ENCODE measurements at regions not wholly inside any gene's neighbourhood (a gene's known extent, or its start where the extent isn't known, plus 50 kb on each side); places are given as distances from the start of the nearest gene placed in this dataset.

DNA sequence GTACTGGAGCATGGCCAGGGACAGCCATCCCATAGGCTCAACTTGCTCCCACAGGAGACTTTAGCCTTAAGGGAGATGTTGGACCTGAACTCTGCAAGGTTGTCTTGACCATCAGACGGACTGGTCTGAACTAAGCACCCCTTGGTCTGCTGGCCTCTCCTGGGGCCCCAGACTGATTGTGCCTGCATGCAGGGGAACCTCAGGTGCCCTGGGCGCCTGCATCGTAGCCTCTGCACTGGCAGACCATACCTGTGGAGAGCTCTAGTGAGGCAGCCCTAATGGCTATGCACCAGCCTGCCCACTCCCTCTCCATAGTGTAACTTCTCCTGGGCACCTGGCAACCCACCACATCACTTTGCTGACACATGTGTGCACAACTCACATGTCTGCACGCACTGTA, 395.6 kb downstream of the ZPLD1 start:
- TF ChIP-seq, protein P1, sequence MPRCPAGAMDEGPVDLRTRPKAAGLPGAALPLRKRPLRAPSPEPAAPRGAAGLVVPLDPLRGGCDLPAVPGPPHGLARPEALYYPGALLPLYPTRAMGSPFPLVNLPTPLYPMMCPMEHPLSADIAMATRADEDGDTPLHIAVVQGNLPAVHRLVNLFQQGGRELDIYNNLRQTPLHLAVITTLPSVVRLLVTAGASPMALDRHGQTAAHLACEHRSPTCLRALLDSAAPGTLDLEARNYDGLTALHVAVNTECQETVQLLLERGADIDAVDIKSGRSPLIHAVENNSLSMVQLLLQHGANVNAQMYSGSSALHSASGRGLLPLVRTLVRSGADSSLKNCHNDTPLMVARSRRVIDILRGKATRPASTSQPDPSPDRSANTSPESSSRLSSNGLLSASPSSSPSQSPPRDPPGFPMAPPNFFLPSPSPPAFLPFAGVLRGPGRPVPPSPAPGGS (IDR thresholded peaks at IDR 0.05; ENCODE audit: borderline replicate concordance, insufficient read depth, low read depth, low read length, poor library complexity, severe bottlenecking), result no peak
- TF ChIP-seq, protein P2, sequence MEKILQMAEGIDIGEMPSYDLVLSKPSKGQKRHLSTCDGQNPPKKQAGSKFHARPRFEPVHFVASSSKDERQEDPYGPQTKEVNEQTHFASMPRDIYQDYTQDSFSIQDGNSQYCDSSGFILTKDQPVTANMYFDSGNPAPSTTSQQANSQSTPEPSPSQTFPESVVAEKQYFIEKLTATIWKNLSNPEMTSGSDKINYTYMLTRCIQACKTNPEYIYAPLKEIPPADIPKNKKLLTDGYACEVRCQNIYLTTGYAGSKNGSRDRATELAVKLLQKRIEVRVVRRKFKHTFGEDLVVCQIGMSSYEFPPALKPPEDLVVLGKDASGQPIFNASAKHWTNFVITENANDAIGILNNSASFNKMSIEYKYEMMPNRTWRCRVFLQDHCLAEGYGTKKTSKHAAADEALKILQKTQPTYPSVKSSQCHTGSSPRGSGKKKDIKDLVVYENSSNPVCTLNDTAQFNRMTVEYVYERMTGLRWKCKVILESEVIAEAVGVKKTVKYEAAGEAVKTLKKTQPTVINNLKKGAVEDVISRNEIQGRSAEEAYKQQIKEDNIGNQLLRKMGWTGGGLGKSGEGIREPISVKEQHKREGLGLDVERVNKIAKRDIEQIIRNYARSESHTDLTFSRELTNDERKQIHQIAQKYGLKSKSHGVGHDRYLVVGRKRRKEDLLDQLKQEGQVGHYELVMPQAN (conservative IDR thresholded peaks at IDR 0.05), result no peak
- TF ChIP-seq EP300 (IDR thresholded peaks at IDR 0.05; ENCODE audit: borderline replicate concordance in 1 of 2, control insufficient read depth in 1 of 2, low read depth in 2 of 2, low read length in 2 of 2) (no peak), POLR2A (IDR thresholded peaks at IDR 0.05; ENCODE audit: low read depth, low read length) (no peak), POLR2AphosphoS5 (IDR thresholded peaks at IDR 0.05; ENCODE audit: low read length) (no peak)
